A673 (cell line): ENCODE measurements at regions not wholly inside any gene's neighbourhood (a gene's known extent, or its start where the extent isn't known, plus 50 kb on each side); places are given as distances from the start of the nearest gene placed in this dataset.

Experiments
- BruUV-seq: library from RNA; stranded (reverse); fragments of 400-500 nt; replicated peaks from 2 replicates; lab custom pipeline; 2021; lab: Mats Ljungman, UMichigan
- CTCF ChIA-PET: fragments of 300-600 bp; sonication (Branson Sonifier 250); formaldehyde crosslinking; loops from one replicate; lab custom pipeline; 2022; ENCODE audit warnings: antibody characterized with exemption; lab: Charles Lee
- POLR2A ChIA-PET: fragments of 300-600 bp; sonication (Branson Sonifier 250); formaldehyde crosslinking; loops from one replicate; lab custom pipeline; 2022; ENCODE audit warnings: antibody characterized with exemption; ENCODE audit not compliant: low non-redundant PET; lab: Charles Lee
- DNase-seq: peaks from one replicate; pipeline ENCODE4 v3.0.0-alpha.2; 2015; ENCODE audit warnings: low spot score
- H3K27ac ChIP-seq: fragments of 200-600 bp; sonication (generic); 2 replicates; pipeline ENCODE4 v1.5.1; 2016; ENCODE audit warnings: mixed run types, low read depth, mild to moderate bottlenecking, mixed read lengths, antibody characterized with exemption, low read length; ENCODE audit not compliant: poor library complexity, severe bottlenecking
- H3K27me3 ChIP-seq: fragments of 200-600 bp; sonication (generic); replicated peaks from 2 replicates; pipeline ENCODE4 v1.6.1; 2017; ENCODE audit warnings: mixed run types, low read depth, mild to moderate bottlenecking, mixed read lengths, antibody characterized with exemption, low read length; ENCODE audit not compliant: insufficient read depth, poor library complexity
- H3K36me3 ChIP-seq: fragments of 200-600 bp; sonication (generic); 2 replicates; pipeline ENCODE4 v1.6.1; 2016; ENCODE audit warnings: mixed run types, mild to moderate bottlenecking, mixed read lengths, antibody characterized with exemption, low read length; ENCODE audit not compliant: insufficient read depth, poor library complexity, severe bottlenecking
- H3K4me1 ChIP-seq: fragments of 200-600 bp; sonication (generic); 2 replicates; pipeline ENCODE4 v1.6.1; 2017; ENCODE audit warnings: mixed run types, mild to moderate bottlenecking, mixed read lengths, antibody characterized with exemption, low read length; ENCODE audit not compliant: insufficient read depth, poor library complexity, severe bottlenecking
- H3K4me3 ChIP-seq: fragments of 200-600 bp; sonication (generic); 2 replicates; pipeline ENCODE4 v1.5.1; 2016; ENCODE audit warnings: low read depth, mixed run types, mild to moderate bottlenecking, mixed read lengths, low read length; ENCODE audit not compliant: poor library complexity, severe bottlenecking
- H3K9me3 ChIP-seq: fragments of 200-600 bp; sonication (generic); 2 replicates; pipeline ENCODE4 v1.6.1; 2016; ENCODE audit warnings: mixed run types, low read depth, mild to moderate bottlenecking, mixed read lengths, antibody characterized with exemption, low read length; ENCODE audit not compliant: poor library complexity, severe bottlenecking
- CTCF ChIP-seq: fragments of 300-800, 200-600 bp; sonication (generic); conservative IDR thresholded peaks from 2 replicates; pipeline ENCODE4 v1.5.1; 2017; ENCODE audit warnings: low read depth, mild to moderate bottlenecking, antibody characterized with exemption, low read length, moderate library complexity, mixed read lengths
- EZH2 ChIP-seq: fragments of 200-600 bp; sonication (generic); IDR thresholded peaks from 2 replicates; pipeline ENCODE4 v1.6.1; 2017; ENCODE audit warnings: borderline replicate concordance, low read depth, mild to moderate bottlenecking, mixed read lengths, antibody characterized with exemption, low read length; ENCODE audit not compliant: poor library complexity, severe bottlenecking
- intact Hi-C: fragments of 100-400 bp; cut with micrococcal nuclease; formaldehyde crosslinking; loops from one replicate; pipeline ENCODE4 v1.10.0; 2022; ENCODE audit not compliant: unreplicated experiment

- H3K4me1 ChIP-seq = peaks cover 28% of the 10 kb centered on the region
- no peak overlapping the region for H3K27ac ChIP-seq
- DNase-seq = no peak
- ChIA-PET CTCF (no interaction called here), POLR2A (no interaction called here)
- intact Hi-C loops = loop anchor here (10.0 kb wide), 1 partner anchor 357 kb away; the partner anchor contains the start of gene ZNF783
- H3K4me3 ChIP-seq = no peak overlapping the region
- no peaks in the 10 kb centered on the region for H3K9me3 ChIP-seq
- peaks cover 38% of the 10 kb centered on the region for H3K36me3 ChIP-seq
- no peaks in the 10 kb centered on the region for H3K27me3 ChIP-seq
- TF ChIP-seq CTCF (no peak), EZH2 (no peak)
- BruUV-seq = no TSS peak
Measured at GRCh38 chr7:149621776-149622175, 124.2 kb upstream of the ZNF746 start.

GRCh38 chr7:149620961-149621360 is 123.4 kb upstream of the ZNF746 start:
- no peak for DNase-seq
- CTCF ChIA-PET = no interaction called here
- Histone ChIP-seq H3K4me1 (peaks cover 21% of the 10 kb centered on the region), H3K4me3 (no peak overlapping the region), H3K9me3 (no peaks in the 10 kb centered on the region), H3K36me3 (peaks cover 40% of the 10 kb centered on the region), H3K27ac (no peak overlapping the region), H3K27me3 (no peaks in the 10 kb centered on the region)
- no TSS peak for BruUV-seq
- POLR2A ChIA-PET = no interaction called here
- intact Hi-C loops = loop anchor here (10.0 kb wide), 1 partner anchor 356 kb away; the partner anchor contains the start of gene ZNF783
- TF ChIP-seq CTCF (no peak), EZH2 (no peak)

GRCh38 chr7:149616898-149617297 is 119.3 kb upstream of the ZNF746 start:
- DNase-seq = no peak
- H3K4me3 ChIP-seq = no peak overlapping the region
- H3K9me3 ChIP-seq = no peaks in the 10 kb centered on the region
- peaks cover 63% of the 10 kb centered on the region for H3K36me3 ChIP-seq
- H3K27me3 ChIP-seq = no peaks in the 10 kb centered on the region
- intact Hi-C loops = no loop called here
- no TSS peak for BruUV-seq
- ChIA-PET POLR2A (no interaction called here), CTCF (no interaction called here)
- no peak for TF ChIP-seq EZH2
- no peak for TF ChIP-seq CTCF
- no peak overlapping the region for H3K27ac ChIP-seq
- no peaks in the 10 kb centered on the region for H3K4me1 ChIP-seq
